K562 (cell line): ENCODE measurements at regions not wholly inside any gene's neighbourhood (a gene's known extent, or its start where the extent isn't known, plus 50 kb on each side); places are given as distances from the start of the nearest gene placed in this dataset.

Experiments used
- ARNT ChIP-seq, 2 experiments: fragments of 450-650 bp; IDR thresholded peaks; 2 replicates each; pipeline ENCODE4 v1.6.1; 2016; ENCODE audit warnings: mild to moderate bottlenecking in 1 of 2
- CHD2 ChIP-seq: IDR thresholded peaks from 2 replicates; pipeline ENCODE4 v1.6.1; 2011; ENCODE audit warnings: low read depth, low read length
- ELF4 ChIP-seq: fragments of 450-650 bp; formaldehyde crosslinking; IDR thresholded peaks from 2 replicates; pipeline ENCODE4 v1.4.0; 2022; ENCODE audit warnings: missing genetic modification characterization
- JUNB ChIP-seq: fragments of 450-650 bp; formaldehyde crosslinking; conservative IDR thresholded peaks from 2 replicates; pipeline ENCODE4 v1.4.0; 2020; ENCODE audit warnings: mild to moderate bottlenecking
- POLR2AphosphoS5 ChIP-seq: IDR thresholded peaks from 2 replicates; pipeline ENCODE4 v1.6.1; 2011; ENCODE audit warnings: mild to moderate bottlenecking, low read depth, low read length, moderate library complexity; ENCODE audit not compliant: control insufficient read depth, insufficient read depth
- SRF ChIP-seq, 2 experiments: fragments of 250-450, 450-650 bp in 1 of 2; sonication (Bioruptor Pico) in 1 of 2; sonication (generic) in 1 of 2; formaldehyde crosslinking; IDR thresholded peaks; 2 replicates each; pipeline versions ENCODE4 v1.5.0 to v1.5.1; 2020 to 2022; ENCODE audit warnings: mild to moderate bottlenecking in 1 of 2, missing genetic modification reagents in 1 of 2
- TAF1 ChIP-seq: IDR thresholded peaks from 2 replicates; pipeline ENCODE4 v1.6.1; 2011; ENCODE audit warnings: mild to moderate bottlenecking, low read length, moderate library complexity; ENCODE audit not compliant: insufficient read depth, control insufficient read depth, severe bottlenecking; ENCODE audit errors: extremely low read depth
- TAF9B ChIP-seq: fragments of 450-650 bp; IDR thresholded peaks from 2 replicates; pipeline ENCODE4 v1.6.1; 2018; ENCODE audit warnings: mild to moderate bottlenecking; ENCODE audit not compliant: partially characterized antibody
- TCF7L2 ChIP-seq: fragments of 150-350 bp; IDR thresholded peaks from 2 replicates; pipeline ENCODE4 v1.6.1; 2016; ENCODE audit warnings: low read depth, mild to moderate bottlenecking, low read length, moderate library complexity
- TF ChIP-seq, protein P1 (sequence below), 3 experiments: IDR thresholded peaks in 2 of 3; conservative IDR thresholded peaks in 1 of 3; 2 replicates each; pipeline ENCODE4 v1.5.1; 2011 to 2012; ENCODE audit warnings: low read length in 3 of 3, mild to moderate bottlenecking in 3 of 3, control low read depth in 2 of 3, improper control_type of control experiment in 1 of 3, inconsistent platforms in 1 of 3, low read depth in 1 of 3, mixed read lengths in 1 of 3, moderate library complexity in 1 of 3; ENCODE audit not compliant: insufficient read depth in 2 of 3
- TF ChIP-seq, protein P2 (sequence below): conservative IDR thresholded peaks from 2 replicates; pipeline ENCODE4 v1.6.1; 2011; ENCODE audit warnings: low read depth, mild to moderate bottlenecking, low read length; ENCODE audit not compliant: control insufficient read depth

DNA sequence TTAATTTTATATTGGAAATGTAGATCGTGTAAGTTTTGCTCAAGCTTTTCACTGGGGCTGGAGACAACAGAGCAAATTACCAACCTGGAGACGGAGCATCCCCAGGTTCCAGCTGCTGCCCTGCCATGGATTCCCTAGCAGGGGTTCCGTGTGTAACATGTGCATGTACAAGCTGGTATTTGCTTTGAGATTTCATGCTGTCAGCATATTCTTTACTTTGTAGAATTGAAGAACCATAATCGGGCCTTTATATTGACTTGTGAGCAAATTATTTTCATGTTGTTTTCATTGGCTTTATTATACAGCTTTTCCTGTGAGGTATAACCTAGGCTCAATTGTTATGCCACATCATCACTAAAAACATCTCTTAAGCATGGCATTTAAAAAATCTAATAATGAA lies 369.2 kb upstream of the COBL start:
- TF ChIP-seq TAF9B (no peak), JUNB (CRISPR knock-in tag) (no peak), TAF1 (no peak), POLR2AphosphoS5 (no peak), ARNT (IDR thresholded peaks at IDR 0.05) (no peak), TCF7L2 (no peak), CHD2 (no peak), ELF4 (CRISPR knock-in tag) (no peak), SRF (CRISPR knock-in tag; IDR thresholded peaks at IDR 0.05) (no peak)
- TF ChIP-seq, protein P1, sequence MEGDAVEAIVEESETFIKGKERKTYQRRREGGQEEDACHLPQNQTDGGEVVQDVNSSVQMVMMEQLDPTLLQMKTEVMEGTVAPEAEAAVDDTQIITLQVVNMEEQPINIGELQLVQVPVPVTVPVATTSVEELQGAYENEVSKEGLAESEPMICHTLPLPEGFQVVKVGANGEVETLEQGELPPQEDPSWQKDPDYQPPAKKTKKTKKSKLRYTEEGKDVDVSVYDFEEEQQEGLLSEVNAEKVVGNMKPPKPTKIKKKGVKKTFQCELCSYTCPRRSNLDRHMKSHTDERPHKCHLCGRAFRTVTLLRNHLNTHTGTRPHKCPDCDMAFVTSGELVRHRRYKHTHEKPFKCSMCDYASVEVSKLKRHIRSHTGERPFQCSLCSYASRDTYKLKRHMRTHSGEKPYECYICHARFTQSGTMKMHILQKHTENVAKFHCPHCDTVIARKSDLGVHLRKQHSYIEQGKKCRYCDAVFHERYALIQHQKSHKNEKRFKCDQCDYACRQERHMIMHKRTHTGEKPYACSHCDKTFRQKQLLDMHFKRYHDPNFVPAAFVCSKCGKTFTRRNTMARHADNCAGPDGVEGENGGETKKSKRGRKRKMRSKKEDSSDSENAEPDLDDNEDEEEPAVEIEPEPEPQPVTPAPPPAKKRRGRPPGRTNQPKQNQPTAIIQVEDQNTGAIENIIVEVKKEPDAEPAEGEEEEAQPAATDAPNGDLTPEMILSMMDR (IDR thresholded peaks at IDR 0.05 in 2 of 3, conservative IDR thresholded peaks at IDR 0.05 in 1 of 3; ENCODE audit: insufficient read depth in 2 of 3, low read depth in 1 of 3, low read length in 3 of 3) = no peak
- TF ChIP-seq, protein P2, sequence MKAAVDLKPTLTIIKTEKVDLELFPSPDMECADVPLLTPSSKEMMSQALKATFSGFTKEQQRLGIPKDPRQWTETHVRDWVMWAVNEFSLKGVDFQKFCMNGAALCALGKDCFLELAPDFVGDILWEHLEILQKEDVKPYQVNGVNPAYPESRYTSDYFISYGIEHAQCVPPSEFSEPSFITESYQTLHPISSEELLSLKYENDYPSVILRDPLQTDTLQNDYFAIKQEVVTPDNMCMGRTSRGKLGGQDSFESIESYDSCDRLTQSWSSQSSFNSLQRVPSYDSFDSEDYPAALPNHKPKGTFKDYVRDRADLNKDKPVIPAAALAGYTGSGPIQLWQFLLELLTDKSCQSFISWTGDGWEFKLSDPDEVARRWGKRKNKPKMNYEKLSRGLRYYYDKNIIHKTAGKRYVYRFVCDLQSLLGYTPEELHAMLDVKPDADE = no peak
